HG02610 (cell line): ENCODE measurements at regions not wholly inside any gene's neighbourhood (a gene's known extent, or its start where the extent isn't known, plus 50 kb on each side); places are given as distances from the start of the nearest gene placed in this dataset.

Source experiments
- ATAC-seq: cut with Tn5 transposase; IDR thresholded peaks from one replicate; pipeline ENCODE4 v1.9.1; 2021; ENCODE audit warnings: mild to moderate bottlenecking, moderate library complexity; ENCODE audit not compliant: unreplicated experiment

DNA sequence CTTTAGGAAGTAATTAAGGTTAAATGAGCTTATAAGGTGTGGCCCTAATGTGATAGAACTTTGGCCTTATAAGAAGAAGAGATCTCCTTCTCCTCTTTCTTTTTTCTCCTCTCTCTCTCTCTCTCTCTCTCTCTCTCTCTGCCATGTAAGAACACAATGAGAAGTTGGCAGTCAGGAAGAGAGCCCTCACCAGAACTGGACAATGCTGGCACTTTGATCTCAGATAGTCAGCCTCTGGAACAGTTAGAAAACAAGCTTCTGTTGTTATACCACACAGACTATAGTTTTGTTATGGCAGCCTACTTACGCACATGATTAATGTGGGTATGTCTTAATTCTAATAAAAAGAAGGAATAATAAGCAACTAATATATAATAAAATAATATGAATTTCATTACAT lies 444.2 kb upstream of the LRRC7 start:
- ATAC-seq = no peak

GRCh38 chr1:69126796-69127195 lies 440.9 kb upstream of the LRRC7 start:
- no peak for ATAC-seq

- ATAC-seq = no peak
These were observed 439.5 kb upstream of the LRRC7 start for GRCh38 chr1:69128204-69128603.

- ATAC-seq = no peak
These were observed 438.2 kb upstream of the LRRC7 start for GRCh38 chr1:69129538-69129937.

- ATAC-seq = no peak
These were observed 429.6 kb upstream of the LRRC7 start for GRCh38 chr1:69138172-69138571.

DNA sequence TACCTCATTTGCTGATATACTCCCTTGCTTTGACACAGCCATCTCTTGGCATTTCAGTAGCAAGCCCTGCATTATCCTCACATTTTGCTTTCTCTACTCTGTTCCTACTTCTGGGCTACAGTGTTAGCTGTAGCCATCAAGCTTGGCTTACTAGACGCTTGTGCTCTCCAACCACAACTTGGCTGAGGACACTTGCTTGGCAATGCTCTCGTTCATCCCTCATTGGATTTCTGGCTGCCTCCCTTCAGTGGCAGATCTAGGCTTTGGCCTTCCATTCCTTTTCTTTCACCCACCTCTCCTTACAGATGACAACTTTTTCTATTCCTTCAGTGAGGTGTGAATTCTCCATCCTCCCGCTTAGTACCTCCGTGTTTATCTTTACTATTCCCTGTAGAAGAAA lies 428.7 kb upstream of the LRRC7 start:
- no peak for ATAC-seq

DNA sequence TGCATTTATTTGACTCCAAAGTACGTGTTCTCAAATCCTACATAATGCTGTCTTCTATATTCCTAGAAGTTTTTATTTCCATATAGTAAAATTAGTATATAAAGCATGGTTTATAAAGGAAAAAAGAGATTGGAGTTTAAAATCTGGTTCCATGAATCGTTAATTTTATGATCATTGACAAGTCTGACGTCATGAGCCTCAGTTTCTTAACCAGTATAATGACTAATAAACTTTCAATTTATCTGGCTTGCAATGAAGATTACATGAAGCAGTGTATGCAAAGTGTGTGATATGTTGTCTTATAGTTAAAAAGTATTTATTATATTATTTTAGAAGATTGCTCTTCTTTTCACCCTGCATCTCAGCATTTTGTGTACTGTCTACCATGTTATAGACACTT lies 421.4 kb upstream of the LRRC7 start:
- no peak for ATAC-seq

- ATAC-seq = no peak
These were observed 419.0 kb upstream of the LRRC7 start for GRCh38 chr1:69148731-69149130.

GRCh38 chr1:69157046-69157756 lies 410.5 kb upstream of the LRRC7 start:
- ATAC-seq = no peak

DNA sequence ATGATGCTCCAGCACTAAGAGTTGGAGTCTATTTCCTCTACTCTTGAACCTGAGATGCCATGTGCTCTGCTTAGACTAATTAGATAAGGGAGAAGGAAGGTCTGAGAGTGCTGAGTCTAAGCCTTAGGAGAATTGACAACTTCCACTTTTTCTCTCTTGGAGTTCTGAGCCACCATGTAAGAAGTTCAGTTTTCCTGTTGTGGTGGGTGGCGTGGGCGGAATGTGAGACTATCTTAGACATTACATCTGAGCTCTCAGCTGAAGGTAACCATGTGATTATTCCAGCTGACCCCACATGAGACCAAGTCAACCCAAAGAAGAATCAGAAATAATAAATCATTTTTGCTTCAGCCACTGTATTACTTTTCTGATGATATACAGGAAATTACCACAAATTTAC lies 404.5 kb upstream of the LRRC7 start:
- no peak for ATAC-seq

DNA sequence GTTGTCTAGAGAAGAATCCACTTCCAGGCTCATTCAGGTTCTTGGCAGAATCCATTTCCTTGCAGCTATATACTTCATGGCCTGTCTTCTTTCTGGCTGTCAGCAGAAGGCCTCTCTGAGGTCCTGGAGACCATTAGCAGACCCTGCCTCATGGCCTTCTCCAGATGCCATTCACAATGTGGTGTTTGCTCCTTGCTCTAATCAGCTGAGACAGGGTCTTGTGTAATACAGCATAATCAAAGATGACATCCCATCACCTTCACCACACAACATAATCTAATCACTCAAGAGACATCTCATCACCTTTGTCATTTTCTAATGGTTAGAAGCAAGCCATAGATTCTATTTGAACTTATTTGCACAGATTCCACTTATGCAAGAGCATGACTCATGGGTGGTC lies 403.9 kb upstream of the LRRC7 start:
- no peak for ATAC-seq

DNA sequence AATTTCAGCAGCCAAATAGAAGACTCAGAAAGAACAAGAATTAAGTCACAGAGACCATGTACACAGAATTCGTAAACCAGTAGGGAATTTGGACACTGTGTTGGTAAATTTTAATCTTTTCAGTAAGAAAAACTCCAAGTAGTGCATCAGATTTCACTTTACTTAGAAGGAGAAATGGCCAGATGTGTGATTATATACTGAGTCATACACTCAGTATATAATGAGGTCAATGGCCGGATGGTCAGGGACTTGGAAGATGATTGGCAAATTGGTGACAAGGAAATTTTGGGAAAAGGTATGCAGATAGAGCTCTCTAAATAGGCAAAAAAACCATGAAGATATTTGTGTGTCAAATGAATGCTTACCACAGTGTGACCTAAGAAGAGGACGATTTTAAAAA lies 399.8 kb upstream of the LRRC7 start:
- ATAC-seq = no peak

- ATAC-seq = no peak
These were observed 396.5 kb upstream of the LRRC7 start for GRCh38 chr1:69171248-69171647.

- ATAC-seq = no peak
These were observed 395.4 kb upstream of the LRRC7 start for GRCh38 chr1:69172003-69173000.

DNA sequence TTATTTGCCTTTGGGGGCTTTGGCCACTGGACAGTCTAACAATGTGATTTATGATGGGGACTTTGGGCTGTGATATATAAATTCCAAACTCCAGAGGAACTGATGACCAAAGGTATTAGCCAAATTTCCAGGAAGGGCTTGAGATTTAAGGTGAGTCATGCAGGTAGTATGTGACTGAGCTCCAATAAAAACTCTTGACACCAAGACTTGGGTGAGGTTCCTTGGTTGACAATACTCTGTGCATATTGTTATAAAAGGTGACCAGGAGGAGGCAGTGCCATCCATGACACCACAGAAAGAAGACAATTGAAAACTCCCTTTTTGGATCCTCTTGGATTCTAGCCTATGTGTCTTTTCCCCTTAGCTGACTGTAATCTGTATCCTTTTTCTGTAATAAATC lies 392.7 kb upstream of the LRRC7 start:
- no peak for ATAC-seq

- ATAC-seq = no peak
These were observed 387.4 kb upstream of the LRRC7 start for GRCh38 chr1:69180358-69180757.

- ATAC-seq = no peak
These were observed 382.3 kb upstream of the LRRC7 start for GRCh38 chr1:69185378-69185777.

DNA sequence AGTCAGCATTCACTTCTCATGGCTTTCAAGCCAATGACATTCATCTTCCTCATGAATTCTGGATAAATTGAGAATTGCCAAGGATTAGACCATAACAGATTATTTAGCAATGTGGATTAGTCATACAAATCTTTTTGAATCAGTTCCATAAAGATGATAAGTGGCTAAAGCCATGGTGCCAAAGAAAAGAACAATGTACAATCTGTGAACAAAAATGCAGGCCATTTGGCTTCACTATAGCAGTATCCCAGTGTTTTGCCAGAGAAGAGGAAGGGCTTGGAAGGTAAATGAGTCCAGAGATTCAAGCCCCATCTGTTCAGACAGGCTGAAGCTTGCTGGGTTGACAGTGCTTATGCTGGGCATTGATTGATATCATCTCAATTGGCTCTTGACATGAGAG lies 376.4 kb upstream of the LRRC7 start:
- no peak for ATAC-seq

DNA sequence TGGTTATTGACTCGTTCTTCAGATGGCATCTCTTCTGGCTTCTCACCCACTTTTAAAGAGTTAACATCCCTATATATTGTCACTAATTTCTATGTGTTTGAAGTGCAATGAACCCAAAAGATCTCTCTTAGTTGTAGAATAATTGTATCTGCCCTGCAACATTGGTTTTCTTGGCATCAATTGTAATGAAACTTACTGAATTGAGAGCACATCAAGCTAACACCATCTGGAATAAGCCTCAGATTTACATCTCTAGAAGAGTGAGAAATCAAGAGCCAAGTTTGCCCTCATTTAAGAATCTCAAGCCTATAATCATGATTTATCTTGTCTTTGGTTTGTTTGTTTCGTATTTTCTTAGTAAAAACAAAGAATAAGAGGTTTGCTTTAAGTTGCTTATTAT lies 372.6 kb upstream of the LRRC7 start:
- ATAC-seq = no peak

GRCh38 chr1:69196071-69196470 lies 371.7 kb upstream of the LRRC7 start:
- no peak for ATAC-seq

DNA sequence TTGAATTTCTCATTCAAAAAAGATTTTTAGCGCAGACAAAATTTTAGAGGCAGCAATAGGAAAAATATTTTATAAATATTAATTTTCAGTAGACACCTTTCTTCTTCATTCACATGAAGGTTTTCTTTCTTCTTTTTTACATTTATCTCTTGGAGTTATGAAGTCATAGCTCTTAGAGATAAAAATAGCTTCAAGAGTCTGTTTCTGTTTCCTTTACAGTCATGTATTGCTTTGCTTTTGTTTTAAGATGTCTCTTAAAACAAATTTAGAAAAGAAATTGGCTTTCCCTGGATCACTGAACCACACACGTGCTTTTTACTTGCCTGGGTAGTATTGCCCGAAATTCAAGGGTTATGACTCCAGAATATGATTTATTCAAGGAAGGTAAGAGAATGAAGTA lies 369.9 kb upstream of the LRRC7 start:
- ATAC-seq = no peak

DNA sequence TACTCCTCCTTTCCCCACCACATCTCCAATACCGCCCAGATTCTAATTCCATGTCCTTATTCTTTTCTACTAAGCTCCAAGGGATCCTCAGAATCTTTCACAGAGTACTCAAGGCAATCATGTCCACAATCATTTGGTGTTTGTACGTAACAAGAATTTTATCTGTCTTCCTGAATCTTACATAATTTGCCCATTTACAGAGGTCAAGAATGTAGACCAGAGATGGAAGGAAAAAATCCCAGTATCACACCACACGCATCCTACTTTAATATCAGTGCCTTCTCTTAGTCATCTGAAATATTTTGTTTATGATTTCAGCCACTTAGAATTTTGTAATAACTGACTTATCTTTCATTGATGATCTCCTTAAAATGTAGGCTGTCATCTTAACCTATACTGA lies 366.0 kb upstream of the LRRC7 start:
- no peak for ATAC-seq
